Activated CD4-positive, alpha-beta T cell treated with anti-CD3 and anti-CD28 coated beads, Interleukin-10, Interleukin-2, amounts not matched to agents 100 ng/mL and 50 ng/mL, durations not matched to agents 16 hours and 8 hours (primary cell): ENCODE measurements at regions not wholly inside any gene's neighbourhood (a gene's known extent, or its start where the extent isn't known, plus 50 kb on each side); places are given as distances from the start of the nearest gene placed in this dataset.
"Not testable (repeated sequence)": the region's sequence is repeated elsewhere in the genome, so short reads cannot be mapped to it uniquely, and the experiment has no call there.

ENCODE experiments used
- DNase-seq: peaks from one replicate; pipeline ENCODE4 v3.0.0-alpha.2; 2020

GRCh38 chr2:228401065-228401912 lies 219.8 kb upstream of the SPHKAP start:
- DNase-seq = no peak

- no peak for DNase-seq
Measured at GRCh38 chr2:228387776-228388175, 206.3 kb upstream of the SPHKAP start.

GRCh38 chr2:228378696-228379425 lies 197.4 kb upstream of the SPHKAP start:
- no peak for DNase-seq

GRCh38 chr2:228378233-228378632 lies 196.7 kb upstream of the SPHKAP start:
- DNase-seq = no peak

DNA sequence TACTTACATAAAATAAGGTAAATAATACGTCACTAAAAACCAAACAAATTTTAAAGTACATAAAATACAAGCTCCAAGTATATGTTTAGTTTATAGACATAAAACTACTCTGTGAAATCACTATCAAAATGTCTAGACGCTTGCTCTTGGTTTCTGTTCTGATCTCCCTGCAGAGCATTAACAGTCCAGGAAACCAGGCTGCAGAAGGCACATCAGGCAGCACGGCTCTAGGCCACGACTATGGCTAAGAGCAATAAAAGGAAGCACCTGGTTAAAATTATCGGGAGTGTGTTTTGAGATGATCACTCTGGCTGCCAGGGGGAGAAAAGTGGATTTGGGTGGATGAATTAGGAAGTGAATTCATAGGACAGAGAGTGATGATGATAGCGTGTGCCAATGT lies 196.0 kb upstream of the SPHKAP start:
- DNase-seq = no peak

DNA sequence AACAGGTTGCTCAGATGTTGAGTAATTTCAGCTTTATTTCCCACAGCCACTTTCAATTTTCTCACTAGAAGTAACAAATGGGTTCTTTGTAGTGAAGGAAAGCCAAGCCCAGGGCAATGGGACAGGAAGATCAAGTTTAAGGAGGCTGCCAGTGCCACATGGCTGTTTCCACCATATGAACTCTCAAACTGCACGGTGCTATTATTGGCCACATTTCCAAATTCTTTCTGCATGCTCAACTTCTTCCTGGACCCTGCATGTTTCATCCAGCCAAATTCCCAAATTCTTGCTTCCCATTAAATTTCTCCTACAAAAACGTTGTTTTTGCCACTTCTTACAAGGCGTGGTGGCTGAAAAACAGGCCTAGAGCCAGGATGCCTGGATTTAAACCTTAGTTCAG lies 193.3 kb upstream of the SPHKAP start:
- no peak for DNase-seq

DNA sequence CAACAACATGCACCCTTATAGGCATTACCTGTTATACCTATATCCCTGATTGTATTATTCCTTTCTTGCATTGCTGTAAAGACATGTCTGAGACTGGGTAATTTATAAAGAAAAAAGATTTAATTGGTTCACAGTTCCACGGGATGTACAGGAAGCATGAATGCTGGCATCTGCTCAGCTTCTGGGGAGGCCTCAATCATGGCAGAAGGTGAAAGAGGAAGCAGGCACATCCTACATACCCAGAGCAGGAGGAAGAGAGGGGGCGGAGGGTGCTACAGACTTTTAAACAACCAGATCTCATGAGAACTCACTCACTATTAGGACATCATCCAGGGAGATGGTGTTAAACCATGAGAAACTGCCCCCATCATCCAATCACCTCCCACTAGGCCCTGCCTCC lies 191.7 kb upstream of the SPHKAP start:
- DNase-seq = no peak

GRCh38 chr2:228372212-228372611 lies 190.7 kb upstream of the SPHKAP start:
- no peak for DNase-seq

DNA sequence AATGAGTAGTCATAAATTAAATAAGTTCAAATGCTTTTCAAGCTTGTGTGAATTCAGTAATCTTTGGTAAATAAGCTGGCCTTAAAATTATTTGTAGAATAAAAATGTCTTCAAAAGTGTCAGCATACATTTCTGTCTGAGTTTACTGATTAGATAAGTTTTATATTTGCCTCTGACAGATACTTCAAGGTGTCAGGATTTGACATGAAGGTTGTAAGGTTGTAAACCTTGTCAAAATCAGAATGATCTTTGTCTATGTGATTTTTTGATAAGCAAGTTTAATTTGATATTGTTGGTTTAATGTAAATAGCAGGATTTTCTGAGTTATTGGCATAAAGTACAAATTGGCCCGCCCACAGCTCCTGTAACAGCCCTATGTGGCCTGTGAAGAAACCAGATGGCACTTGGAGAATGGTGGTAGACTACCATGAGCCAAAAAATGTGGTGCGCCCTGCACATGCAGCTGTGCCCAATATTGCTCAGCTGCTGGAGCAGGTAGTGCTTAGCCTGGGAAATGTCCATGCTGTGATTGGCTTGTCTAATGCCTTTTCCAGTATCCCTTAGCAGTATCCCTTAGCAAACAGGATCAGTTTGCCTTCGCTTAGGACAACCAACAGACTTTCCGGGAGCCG lies 188.0 kb upstream of the SPHKAP start:
- DNase-seq = no peak

GRCh38 chr2:228367356-228367755 lies 185.9 kb upstream of the SPHKAP start:
- DNase-seq = no peak

DNA sequence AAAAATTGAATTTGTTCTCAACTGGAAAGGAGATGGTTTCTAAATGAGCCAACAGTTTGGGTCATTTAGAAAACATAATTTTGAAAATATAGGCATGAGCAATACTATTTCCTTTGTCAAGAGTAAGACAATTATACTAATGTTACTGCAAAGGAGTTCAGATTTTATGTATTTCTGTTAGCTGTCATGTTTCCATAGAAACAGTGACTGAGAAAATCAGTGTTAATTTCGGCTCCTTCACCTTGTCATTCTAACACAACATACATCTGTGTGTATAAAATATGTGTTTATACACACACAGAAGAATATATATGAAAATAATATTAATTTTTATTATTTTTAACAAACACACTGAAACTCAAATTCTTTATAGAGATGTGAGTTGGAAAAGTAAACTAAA lies 178.0 kb upstream of the SPHKAP start:
- DNase-seq = no peak

GRCh38 chr2:228355897-228356296 lies 174.4 kb upstream of the SPHKAP start:
- DNase-seq = no peak

- DNase-seq = not testable (repeated sequence)
Measured at GRCh38 chr2:228352980-228353379, 171.5 kb upstream of the SPHKAP start.

DNA sequence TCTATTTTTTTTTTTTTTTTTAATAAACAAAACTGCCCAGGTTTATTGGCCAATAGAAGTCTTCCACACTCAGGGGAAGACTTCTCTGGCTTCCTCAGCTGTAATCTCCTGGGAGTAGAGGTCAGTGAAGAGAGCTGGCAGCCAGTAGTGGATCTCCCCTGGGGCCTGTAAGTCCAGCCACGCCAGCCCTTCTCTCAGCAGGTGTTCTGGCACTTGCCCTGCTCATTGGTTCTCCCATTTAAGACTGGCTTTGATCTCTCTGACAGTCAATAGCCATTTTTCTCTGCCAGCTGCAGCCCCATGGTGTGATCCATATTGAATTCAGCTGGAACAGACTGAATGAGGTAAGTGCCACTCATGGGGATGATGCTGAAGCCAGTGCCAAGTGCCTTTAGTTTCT lies 170.6 kb upstream of the SPHKAP start:
- DNase-seq = no peak

- no peak for DNase-seq
Measured at GRCh38 chr2:228348516-228349064, 167.1 kb upstream of the SPHKAP start.

DNA sequence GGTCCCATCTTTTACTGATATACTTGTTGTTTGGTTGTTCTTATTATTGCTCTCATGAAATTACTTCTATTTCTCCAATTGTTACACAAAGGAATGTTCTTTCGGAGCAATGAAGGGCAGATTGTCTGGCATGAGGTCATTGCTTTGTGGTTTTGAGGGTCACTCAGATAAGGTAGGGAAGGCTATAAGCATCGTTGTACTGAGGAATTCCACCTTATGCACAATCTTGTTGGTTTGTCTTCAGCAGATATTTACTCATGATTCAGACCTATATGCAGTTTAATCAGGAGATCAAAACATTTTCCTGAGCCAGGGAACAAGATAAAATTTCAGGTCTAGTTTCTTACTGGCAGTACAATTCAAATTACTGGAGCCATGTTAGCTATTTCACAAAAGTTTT lies 163.0 kb upstream of the SPHKAP start:
- no peak for DNase-seq

- no peak for DNase-seq
Measured at GRCh38 chr2:228339525-228339924, 158.0 kb upstream of the SPHKAP start.

GRCh38 chr2:228334180-228334579 lies 152.7 kb upstream of the SPHKAP start:
- no peak for DNase-seq

DNA sequence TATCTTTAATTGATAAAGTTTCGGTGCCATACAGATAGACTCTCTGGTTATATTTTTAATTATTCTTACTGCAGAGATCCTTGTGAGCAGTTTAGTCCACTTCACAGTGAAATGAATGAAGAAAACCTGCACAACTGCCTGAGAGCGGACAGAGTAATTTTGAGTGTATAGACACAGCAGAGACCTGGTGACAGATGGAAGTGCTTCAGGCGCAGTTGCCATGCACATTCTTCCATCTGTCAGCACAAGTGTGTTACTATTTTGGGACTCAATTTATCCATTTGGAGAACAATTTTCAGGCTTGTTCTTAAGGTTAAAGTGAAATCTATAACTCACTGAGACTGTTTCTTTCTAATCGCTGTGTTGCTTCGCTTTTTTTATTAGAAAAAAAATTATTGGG lies 147.8 kb upstream of the SPHKAP start:
- no peak for DNase-seq

DNA sequence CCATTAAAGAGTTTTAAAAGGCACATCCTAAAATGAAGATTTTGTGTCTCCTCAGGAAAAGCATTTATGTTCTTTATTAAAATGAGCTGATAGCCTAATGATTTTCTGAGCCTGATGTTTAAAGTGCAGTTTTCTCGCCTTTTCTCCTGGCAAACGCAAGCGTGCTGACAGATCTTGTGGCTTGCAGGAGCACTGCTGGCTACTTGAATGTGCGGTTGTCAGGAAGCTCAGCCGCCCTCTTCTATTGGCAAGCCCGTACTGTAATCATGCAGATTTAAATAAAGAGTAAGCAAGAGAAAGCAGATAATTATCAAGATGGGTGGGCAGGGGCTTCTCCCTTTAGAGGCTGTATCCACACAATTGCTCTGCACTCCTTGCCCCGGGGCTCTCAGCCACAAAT lies 139.5 kb upstream of the SPHKAP start:
- DNase-seq = no peak

DNA sequence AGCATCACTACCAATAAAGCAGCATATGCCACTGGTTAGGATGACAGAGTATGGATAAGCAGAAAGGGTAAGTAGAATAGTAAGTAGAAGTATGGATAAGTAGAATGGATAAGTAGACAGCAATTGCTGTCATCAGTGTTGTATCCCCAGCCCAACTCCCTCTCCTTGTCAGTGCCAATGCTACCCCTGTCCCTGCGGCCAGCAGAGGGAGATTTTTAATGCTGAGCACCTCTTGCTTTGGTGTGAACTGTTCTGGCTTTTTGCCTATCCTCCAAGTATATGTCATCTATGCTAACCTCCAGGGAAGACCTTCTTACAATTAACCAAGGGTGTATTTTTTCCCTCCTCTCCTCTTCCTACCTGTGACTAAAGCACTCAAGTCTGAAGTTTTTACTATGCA lies 136.7 kb upstream of the SPHKAP start:
- DNase-seq = peak; percentile 1

GRCh38 chr2:228312172-228312571 lies 130.7 kb upstream of the SPHKAP start:
- DNase-seq = no peak

GRCh38 chr2:228303960-228304359 lies 122.5 kb upstream of the SPHKAP start:
- DNase-seq = no peak
